ENCODE measurements at regions not wholly inside any gene's neighbourhood (a gene's known extent, or its start where the extent isn't known, plus 50 kb on each side); places are given as distances from the start of the nearest gene placed in this dataset.
"Not testable (repeated sequence)": the region's sequence is repeated elsewhere in the genome, so short reads cannot be mapped to it uniquely, and the experiment has no call there.

DNA sequence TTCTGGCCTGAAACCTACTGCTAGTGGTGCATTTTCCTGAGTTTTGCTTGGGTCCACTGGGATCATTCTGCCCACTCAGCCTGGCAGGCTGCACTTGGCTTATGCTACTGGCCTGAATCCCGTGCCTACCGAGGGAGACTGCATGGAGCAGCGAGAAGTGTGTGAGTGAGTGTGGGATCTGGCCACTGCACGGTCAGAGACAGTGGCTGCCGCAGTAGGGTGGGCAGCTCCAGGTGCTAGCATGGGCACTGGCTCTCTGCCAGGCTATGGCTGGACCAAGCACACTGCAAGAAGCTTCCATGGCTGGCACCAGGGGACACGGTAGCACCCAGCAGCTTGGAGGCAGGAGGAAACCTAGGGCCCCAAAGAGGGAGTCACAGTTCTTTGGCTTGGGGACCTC is 1058.7 kb upstream of the ACO1 start:
- H3K27ac ChIP-seq (ENCODE audit: low read depth, low read length), result no peak overlapping the region
- peaks cover 33% of the 10 kb centered on the region for H3K4me1 Mint-ChIP-seq
- no peaks in the 10 kb centered on the region for H3K27me3 Mint-ChIP-seq (ENCODE audit: insufficient read depth)

DNA sequence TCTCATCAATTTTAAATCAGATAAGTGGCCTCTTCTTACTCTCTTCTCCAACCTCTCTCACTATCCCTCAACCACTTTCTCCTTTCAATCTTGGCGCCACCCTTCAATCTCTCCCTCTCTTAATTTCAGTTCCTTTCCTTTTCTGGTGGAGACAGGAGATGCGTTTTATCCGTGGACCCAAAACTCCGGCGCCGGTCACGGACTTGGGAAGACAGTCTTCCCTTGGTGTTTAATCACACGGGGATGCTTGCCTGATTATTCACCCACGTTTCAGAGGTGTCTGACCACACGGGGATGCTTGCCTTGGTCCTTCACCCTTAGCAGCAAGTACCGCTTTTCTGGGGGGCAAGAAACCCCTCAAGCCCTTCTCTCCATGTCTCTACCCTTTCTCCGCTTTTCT is 1057.6 kb upstream of the ACO1 start:
- H3K4me1 Mint-ChIP-seq, result peaks cover 33% of the 10 kb centered on the region
- H3K27ac Mint-ChIP-seq; H3K27me3 ChIP-seq (ENCODE audit: control insufficient read depth, insufficient read depth, low read length, poor library complexity, severe bottlenecking); H3K9ac ChIP-seq (ENCODE audit: extremely low read depth, low read length, poor library complexity, severe bottlenecking); H3K27me3 Mint-ChIP-seq (ENCODE audit: insufficient read depth); H3K36me3 ChIP-seq (ENCODE audit: control insufficient read depth, insufficient read depth, low read length); H3K9me3 ChIP-seq (ENCODE audit: control insufficient read depth, low read length); H3K9me3 Mint-ChIP-seq; H3K4me1 ChIP-seq (ENCODE audit: control insufficient read depth, insufficient read depth, low read length); H3K4me3 Mint-ChIP-seq; H3K27ac ChIP-seq (ENCODE audit: low read depth, low read length); DNase-seq; H3K36me3 Mint-ChIP-seq (ENCODE audit: low read depth); H3K4me3 ChIP-seq (ENCODE audit: low read length): not testable (repeated sequence)
- WGBS, 2 experiments (ENCODE audit: insufficient coverage in 1 of 2, insufficient read length in 1 of 2), result 94 to 100% methylated on average over 1 to 12 of the region's 12 CpGs

More for the DNA sequence above, 1058.7 kb upstream of the ACO1 start:
- Mint-ChIP-seq H3K27ac (no peak overlapping the region), H3K9me3 (peaks cover 6% of the 10 kb centered on the region), H3K36me3 (ENCODE audit: low read depth) (no peaks in the 10 kb centered on the region), H3K4me3 (no peak overlapping the region)
- no peak for DNase-seq
- TF ChIP-seq, protein P1, sequence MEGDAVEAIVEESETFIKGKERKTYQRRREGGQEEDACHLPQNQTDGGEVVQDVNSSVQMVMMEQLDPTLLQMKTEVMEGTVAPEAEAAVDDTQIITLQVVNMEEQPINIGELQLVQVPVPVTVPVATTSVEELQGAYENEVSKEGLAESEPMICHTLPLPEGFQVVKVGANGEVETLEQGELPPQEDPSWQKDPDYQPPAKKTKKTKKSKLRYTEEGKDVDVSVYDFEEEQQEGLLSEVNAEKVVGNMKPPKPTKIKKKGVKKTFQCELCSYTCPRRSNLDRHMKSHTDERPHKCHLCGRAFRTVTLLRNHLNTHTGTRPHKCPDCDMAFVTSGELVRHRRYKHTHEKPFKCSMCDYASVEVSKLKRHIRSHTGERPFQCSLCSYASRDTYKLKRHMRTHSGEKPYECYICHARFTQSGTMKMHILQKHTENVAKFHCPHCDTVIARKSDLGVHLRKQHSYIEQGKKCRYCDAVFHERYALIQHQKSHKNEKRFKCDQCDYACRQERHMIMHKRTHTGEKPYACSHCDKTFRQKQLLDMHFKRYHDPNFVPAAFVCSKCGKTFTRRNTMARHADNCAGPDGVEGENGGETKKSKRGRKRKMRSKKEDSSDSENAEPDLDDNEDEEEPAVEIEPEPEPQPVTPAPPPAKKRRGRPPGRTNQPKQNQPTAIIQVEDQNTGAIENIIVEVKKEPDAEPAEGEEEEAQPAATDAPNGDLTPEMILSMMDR (conservative IDR thresholded peaks at IDR 0.05), result no peak
- Histone ChIP-seq H3K27me3 (ENCODE audit: control insufficient read depth, insufficient read depth, low read length, poor library complexity, severe bottlenecking) (no peaks in the 10 kb centered on the region), H3K9me3 (ENCODE audit: control insufficient read depth, low read length) (no peaks in the 10 kb centered on the region), H3K36me3 (ENCODE audit: control insufficient read depth, insufficient read depth, low read length) (no peaks in the 10 kb centered on the region), H3K4me1 (ENCODE audit: control insufficient read depth, insufficient read depth, low read length) (no peaks in the 10 kb centered on the region), H3K4me3 (ENCODE audit: low read length) (no peak overlapping the region), H3K9ac (ENCODE audit: extremely low read depth, low read length, poor library complexity, severe bottlenecking) (no peak overlapping the region)
- 87 to 100% methylated on average over 4 to 6 of the region's 6 CpGs for WGBS, 2 experiments (ENCODE audit: insufficient coverage in 1 of 2, insufficient read length in 1 of 2)

DNA sequence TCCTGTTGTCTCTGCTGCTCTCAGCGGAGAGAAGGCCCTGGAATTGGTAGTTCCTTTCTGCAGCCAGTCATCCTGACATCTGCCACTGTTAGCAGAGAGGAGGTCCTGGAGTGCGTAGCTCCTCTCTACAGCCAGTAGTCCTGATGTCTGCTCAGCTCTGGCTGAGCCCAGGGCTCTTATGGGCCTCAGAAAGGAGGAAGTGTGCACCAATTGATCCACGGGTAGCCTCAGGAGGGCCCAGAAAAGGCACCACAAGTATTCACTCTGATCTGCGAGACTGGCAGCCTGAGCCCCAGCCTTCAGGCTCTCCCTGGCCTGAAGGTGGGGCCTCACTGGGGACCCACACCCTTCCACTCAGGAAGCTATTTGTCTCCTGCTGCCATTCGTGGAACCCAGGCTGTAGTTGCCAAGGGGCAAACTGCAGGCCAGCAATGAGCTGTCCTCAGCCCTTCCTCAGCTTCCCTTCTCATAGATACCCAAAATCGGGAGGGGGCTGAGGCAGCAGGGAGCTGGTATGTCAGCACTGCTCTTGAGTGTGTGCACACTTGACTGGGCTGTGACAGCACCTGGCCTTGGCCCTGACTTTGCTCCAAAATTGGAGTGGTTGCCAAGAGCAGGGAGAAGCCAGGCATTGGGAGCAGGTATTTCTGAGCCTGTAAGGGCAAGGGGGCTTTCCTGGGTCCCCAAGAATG is 1049.5 kb upstream of the ACO1 start:
- WGBS, 2 experiments (ENCODE audit: insufficient coverage in 1 of 2, insufficient read length in 1 of 2), result 83 to 100% methylated on average over 3 to 6 of the region's 6 CpGs
- Mint-ChIP-seq H3K4me1 (no peaks in the 10 kb centered on the region), H3K27ac (no peak overlapping the region), H3K9me3 (peaks cover 2% of the 10 kb centered on the region), H3K36me3 (ENCODE audit: low read depth) (no peaks in the 10 kb centered on the region), H3K4me3 (no peak overlapping the region), H3K27me3 (ENCODE audit: insufficient read depth) (no peaks in the 10 kb centered on the region)
- H3K36me3 ChIP-seq (ENCODE audit: control insufficient read depth, insufficient read depth, low read length), result no peaks in the 10 kb centered on the region
- no peak for DNase-seq
- no peak overlapping the region for H3K4me3 ChIP-seq (ENCODE audit: low read length)
- peaks cover 7% of the 10 kb centered on the region for H3K9me3 ChIP-seq (ENCODE audit: control insufficient read depth, low read length)
- H3K27ac ChIP-seq (ENCODE audit: low read depth, low read length), result no peak overlapping the region
- no peaks in the 10 kb centered on the region for H3K27me3 ChIP-seq (ENCODE audit: control insufficient read depth, insufficient read depth, low read length, poor library complexity, severe bottlenecking)
- no peak overlapping the region for H3K9ac ChIP-seq (ENCODE audit: extremely low read depth, low read length, poor library complexity, severe bottlenecking)
- TF ChIP-seq, protein P1 (conservative IDR thresholded peaks at IDR 0.05), result no peak
- no peaks in the 10 kb centered on the region for H3K4me1 ChIP-seq (ENCODE audit: control insufficient read depth, insufficient read depth, low read length)
